ENCODE measurements at regions not wholly inside any gene's neighbourhood (a gene's known extent, or its start where the extent isn't known, plus 50 kb on each side); places are given as distances from the start of the nearest gene placed in this dataset.
"Not testable (repeated sequence)": the region's sequence is repeated elsewhere in the genome, so short reads cannot be mapped to it uniquely, and the experiment has no call there.

- DNase-seq (ENCODE audit: low spot score), result no peak
Measured at GRCh38 chrX:148080593-148080992, 99.5 kb downstream of the FMR1NB start.

GRCh38 chrX:148084611-148085010, 103.5 kb downstream of the FMR1NB start:
- no peak for DNase-seq (ENCODE audit: low spot score)

DNA sequence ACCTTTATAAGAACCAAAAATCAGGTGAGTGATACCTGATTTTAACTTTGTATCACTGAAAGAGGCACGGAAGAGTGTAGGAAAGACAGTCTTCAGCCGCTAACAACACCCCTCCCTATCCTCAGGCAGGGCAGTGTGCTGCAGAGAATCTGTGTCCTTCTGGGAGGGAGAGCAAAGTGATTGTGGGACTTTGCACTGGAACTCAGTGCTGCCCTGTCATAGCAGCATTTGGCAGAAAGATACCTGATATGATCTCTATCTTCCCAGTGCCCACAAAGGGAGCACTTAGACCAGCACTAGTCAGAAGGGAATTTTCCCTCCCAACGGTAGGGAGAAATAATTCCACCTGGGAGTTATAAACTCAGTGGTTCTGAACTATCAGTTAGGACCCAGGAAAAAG, 139.0 kb downstream of the FMR1NB start:
- DNase-seq (ENCODE audit: low spot score), result no peak

GRCh38 chrX:148120999-148121623, 140.0 kb downstream of the FMR1NB start:
- no peak for DNase-seq (ENCODE audit: low spot score)

GRCh38 chrX:148128872-148129505, 147.9 kb downstream of the FMR1NB start:
- DNase-seq (ENCODE audit: low spot score), result not testable (repeated sequence)

DNA sequence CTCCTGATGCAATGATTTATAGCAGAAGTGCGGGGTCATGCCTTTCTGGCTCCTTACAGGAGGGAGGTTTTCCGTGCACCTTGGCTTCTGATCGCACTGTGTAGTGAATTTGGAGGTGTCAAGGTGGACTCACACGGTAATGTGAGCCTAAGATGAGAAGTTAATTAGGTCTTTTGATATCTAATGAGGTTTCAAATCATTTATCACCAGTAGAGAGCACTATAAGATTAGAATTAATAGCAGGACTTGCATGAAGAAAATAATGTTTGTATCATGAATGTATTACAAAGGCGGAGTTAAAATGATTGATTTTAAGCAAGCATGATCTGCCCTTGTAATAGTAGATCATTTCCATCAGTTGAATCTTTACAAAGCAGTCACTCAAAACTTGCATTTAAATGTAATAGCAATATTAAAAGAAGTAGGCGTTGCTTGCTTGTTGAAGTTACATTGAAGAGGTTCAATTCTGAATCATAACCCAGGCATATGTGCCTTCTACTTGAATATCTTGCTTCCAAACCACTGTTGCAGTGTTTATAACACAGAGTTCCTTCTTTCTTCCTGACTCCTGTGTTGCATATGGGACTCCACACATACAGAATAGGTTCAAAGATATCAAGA, 152.1 kb downstream of the FMR1NB start:
- no peak for DNase-seq (ENCODE audit: low spot score)

DNA sequence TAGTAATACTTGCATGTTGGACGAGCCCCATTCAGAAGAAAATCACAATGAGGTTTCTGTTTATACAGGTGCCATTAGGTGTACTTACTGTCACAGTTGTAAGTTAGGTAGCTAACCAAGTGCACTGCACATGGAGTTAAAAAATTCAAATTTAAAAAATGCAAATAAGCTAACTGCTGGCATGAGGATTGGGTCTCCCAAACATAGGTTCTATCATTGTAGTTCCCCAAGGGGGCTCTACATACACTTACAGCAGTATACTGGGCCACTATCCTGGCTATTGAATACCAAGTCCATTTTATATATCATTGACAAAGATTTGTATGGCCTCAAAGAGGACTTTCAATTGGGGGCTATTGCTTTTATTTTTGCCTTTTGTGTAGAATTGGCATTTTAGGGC, 153.4 kb downstream of the FMR1NB start:
- DNase-seq (ENCODE audit: low spot score), result no peak

GRCh38 chrX:148135738-148136137, 154.6 kb downstream of the FMR1NB start:
- peak; percentile 27 for DNase-seq (ENCODE audit: low spot score)

DNA sequence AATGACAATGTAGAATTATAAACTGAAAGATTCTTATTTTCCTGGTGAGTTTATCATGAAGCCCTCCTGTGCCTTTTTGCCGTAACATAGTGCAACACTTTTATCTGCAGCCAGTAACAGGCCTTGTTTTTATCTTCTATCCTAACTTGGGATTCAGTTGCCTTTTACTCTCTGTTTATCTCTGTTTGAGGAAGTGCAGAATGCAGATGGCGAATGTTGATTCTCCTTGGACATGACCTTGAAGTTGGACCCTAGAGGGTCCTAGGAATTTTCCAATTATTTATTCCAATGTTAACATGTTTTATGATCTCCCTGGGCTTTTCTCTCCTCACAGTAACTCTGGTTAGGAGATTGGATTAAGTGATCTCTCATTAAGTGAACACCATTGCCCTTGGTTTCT, 165.0 kb downstream of the FMR1NB start:
- DNase-seq (ENCODE audit: low spot score), result no peak

DNA sequence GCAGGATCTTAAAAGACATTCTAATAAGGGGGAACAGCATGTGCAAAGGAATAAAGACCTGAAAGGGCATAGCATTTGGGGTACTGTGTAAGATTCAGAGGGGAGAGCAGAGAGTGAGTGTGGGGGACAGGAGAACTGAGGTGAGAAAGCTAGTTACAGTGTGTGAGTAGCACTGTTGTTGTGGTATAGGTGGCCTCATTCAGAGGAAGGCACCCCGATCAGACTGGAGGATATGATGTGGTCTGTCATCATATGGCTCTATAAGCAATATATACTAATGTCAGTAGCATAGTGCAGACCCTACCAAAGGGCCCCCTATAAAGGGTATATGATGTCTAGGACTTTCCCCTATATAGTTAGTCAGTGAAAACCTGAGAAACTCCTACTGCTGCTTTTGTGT, 175.8 kb downstream of the FMR1NB start:
- no peak for DNase-seq (ENCODE audit: low spot score)

- DNase-seq (ENCODE audit: low spot score), result peak; percentile 41
Measured at GRCh38 chrX:148159796-148160195, 178.7 kb downstream of the FMR1NB start.

DNA sequence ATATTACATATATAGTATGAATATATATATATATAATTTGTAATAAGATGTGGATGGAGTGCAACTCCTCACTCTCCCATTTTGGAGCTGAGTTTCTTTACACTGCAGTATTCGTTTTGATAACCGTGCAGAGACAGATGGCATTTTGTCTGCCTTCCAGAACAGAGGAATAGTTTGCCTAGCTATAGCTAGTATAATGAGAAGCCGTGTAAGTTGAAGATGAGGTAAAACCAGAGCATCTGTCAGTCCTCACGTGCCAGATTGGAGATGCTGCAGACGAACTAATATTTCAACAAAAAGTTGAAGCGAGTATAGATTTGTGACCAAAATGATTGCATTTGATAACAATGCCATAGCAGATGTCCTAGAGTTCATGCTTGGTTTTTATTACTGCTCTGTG, 180.6 kb downstream of the FMR1NB start:
- DNase-seq (ENCODE audit: low spot score), result no peak

GRCh38 chrX:148185631-148186030, 204.5 kb downstream of the FMR1NB start:
- no peak for DNase-seq (ENCODE audit: low spot score)

DNA sequence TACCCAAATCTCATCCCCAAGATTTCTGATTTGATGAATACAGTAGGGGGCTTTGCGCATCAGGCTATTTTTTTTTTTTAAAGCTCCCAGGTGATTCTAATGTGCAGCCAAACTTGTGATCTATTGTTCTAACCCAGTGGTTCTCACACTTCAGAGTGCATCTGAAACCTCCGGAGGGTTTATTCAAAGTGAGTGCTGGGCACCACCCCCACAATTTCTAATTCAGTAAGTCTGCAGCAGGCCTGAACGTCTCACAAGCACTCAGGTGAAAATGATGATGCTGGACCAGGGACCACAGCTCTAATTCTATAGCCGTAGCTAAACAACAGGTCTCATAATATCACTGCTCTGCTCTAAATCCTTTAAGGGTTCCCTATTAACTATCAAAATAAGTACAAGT, 211.4 kb downstream of the FMR1NB start:
- DNase-seq (ENCODE audit: low spot score), result no peak

- no peak for DNase-seq (ENCODE audit: low spot score)
Measured at GRCh38 chrX:148193759-148194158, 212.6 kb downstream of the FMR1NB start.

- DNase-seq (ENCODE audit: low spot score), result no peak
Measured at GRCh38 chrX:148203531-148203930, 222.4 kb downstream of the FMR1NB start.

- no peak for DNase-seq (ENCODE audit: low spot score)
Measured at GRCh38 chrX:148204195-148204594, 223.1 kb downstream of the FMR1NB start.

DNA sequence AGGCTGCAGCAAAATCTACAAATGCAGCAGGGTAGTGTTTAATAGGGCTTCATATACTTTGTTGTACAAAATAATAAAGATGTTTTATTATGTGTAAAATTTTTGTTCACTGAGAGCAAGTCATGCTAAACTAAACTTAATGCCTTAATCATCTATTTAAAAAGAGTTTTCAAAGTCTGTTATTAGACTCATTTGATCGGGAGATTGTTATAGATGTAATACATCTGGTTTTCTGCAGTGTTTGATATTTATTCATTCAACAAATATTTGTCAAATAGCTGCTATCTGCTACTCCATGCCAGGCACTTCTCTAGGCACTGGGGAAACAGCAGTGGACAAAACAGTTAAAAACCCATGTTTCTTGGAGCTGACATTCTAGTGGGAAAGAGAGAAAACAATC, 233.6 kb downstream of the FMR1NB start:
- no peak for DNase-seq (ENCODE audit: low spot score)

- DNase-seq (ENCODE audit: low spot score), result no peak
Measured at GRCh38 chrX:148215726-148216125, 234.6 kb downstream of the FMR1NB start.

DNA sequence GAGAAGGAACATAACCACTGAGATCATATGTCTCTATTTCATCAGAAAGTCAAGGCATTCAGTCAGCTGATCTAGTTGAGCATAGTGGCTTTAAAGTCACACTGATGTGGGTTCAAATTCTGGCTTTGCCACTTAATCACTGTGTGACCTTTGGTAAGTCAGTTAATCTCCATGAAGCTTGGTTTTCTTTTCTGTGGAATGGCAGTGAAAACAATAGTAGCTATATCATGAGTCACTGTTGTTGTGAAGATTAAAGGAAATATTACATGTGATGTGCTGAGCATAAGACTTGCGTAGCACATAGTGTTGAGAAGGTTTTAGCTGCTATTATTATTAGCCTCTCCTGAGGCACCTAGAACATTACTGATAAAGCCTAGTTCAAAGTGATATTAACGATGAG, 242.2 kb downstream of the FMR1NB start:
- no peak for DNase-seq (ENCODE audit: low spot score)

- no peak for DNase-seq (ENCODE audit: low spot score)
Measured at GRCh38 chrX:148228521-148228920, 247.4 kb downstream of the FMR1NB start.

- no peak for DNase-seq (ENCODE audit: low spot score)
Measured at GRCh38 chrX:148229801-148230303, 248.7 kb downstream of the FMR1NB start.

DNA sequence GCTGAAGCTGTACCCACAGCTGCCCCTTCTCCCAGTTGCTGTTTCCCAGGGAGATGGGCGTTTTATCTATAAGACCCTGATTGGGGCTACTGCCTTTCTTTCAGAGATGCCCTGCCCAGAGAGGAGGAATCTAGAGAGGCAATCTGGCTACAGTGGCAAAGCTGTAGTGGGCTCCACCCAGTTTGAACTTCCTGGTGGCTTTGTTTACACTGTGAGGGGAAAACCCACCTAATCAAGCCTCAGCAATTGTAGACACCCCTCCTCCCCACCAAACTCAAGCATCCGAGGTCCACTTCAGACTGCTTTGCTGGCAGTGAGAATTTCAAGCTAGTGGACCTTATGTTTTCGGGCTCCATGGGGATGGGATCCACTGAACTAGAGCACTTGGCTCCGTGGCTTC, 240.4 kb upstream of the AFF2 start:
- DNase-seq (ENCODE audit: low spot score), result no peak
